Thyroid gland (tissue), 4 donors: ENCODE measurements at regions not wholly inside any gene's neighbourhood (a gene's known extent, or its start where the extent isn't known, plus 50 kb on each side); places are given as distances from the start of the nearest gene placed in this dataset.

Source experiments
- CTCF ChIP-seq, 6 experiments: fragments of 200-600 bp in 3 of 6; fragments of 450-650 bp in 3 of 6; sonication (generic) in 3 of 6; IDR thresholded peaks; one replicate each; pipeline ENCODE4 v1.5.1; 2016 to 2019; ENCODE audit warnings: antibody characterized with exemption in 6 of 6, mild to moderate bottlenecking in 2 of 6, inconsistent platforms in 1 of 6, moderate library complexity in 1 of 6
- POLR2A ChIP-seq, 2 donors: fragments of 450-650 bp; IDR thresholded peaks; one replicate each; pipeline ENCODE4 v1.6.1; 2017; ENCODE audit warnings: antibody characterized with exemption in 2 of 2, mild to moderate bottlenecking in 2 of 2, moderate library complexity in 1 of 2

- TF ChIP-seq CTCF (IDR thresholded peaks at IDR 0.05): no peak
- TF ChIP-seq POLR2A (IDR thresholded peaks at IDR 0.05): no peak
Measured at GRCh38 chr9:1340390-1340789, 290.2 kb downstream of the DMRT2 start.
